IgD-negative memory B cell (primary cell): ENCODE measurements at regions not wholly inside any gene's neighbourhood (a gene's known extent, or its start where the extent isn't known, plus 50 kb on each side); places are given as distances from the start of the nearest gene placed in this dataset.
"Not testable (repeated sequence)": the region's sequence is repeated elsewhere in the genome, so short reads cannot be mapped to it uniquely, and the experiment has no call there.

Experiments
- H3K27ac Mint-ChIP-seq, 3 donors: one replicate each; pipeline ENCODE4 v1.8.0; 2020 to 2022; ENCODE audit warnings: mild to moderate bottlenecking in 3 of 3, mixed read lengths in 3 of 3, moderate library complexity in 1 of 3
- H3K27me3 Mint-ChIP-seq: one replicate; pipeline ENCODE4 v1.8.0; 2021; ENCODE audit warnings: mixed read lengths
- H3K36me3 Mint-ChIP-seq: one replicate; pipeline ENCODE4 v1.8.0; 2020; ENCODE audit warnings: mild to moderate bottlenecking, mixed read lengths
- H3K4me1 Mint-ChIP-seq, 3 donors: one replicate each; pipeline ENCODE4 v1.8.0; 2020 to 2022; ENCODE audit warnings: mixed read lengths in 3 of 3, mild to moderate bottlenecking in 1 of 3
- H3K4me3 Mint-ChIP-seq, 4 donors: one replicate each; pipeline ENCODE4 v1.8.0; 2020 to 2022; ENCODE audit warnings: mild to moderate bottlenecking in 4 of 4, mixed read lengths in 4 of 4, moderate library complexity in 3 of 4
- H3K9me3 Mint-ChIP-seq, 3 donors: one replicate each; pipeline ENCODE4 v1.8.0; 2020 to 2021; ENCODE audit warnings: mixed read lengths in 3 of 3, mild to moderate bottlenecking in 1 of 3

GRCh38 chr3:80663426-80663825, 895.6 kb upstream of the ROBO1 start:
- no peak overlapping the region for H3K27ac Mint-ChIP-seq

GRCh38 chr3:80655216-80655615, 887.4 kb upstream of the ROBO1 start:
- H3K4me3 Mint-ChIP-seq: no peak overlapping the region
- peaks cover 4 to 14% (median 5%) of the 10 kb centered on the region in 3 donors for H3K9me3 Mint-ChIP-seq
- H3K36me3 Mint-ChIP-seq: no peaks in the 10 kb centered on the region
- H3K27me3 Mint-ChIP-seq: no peaks in the 10 kb centered on the region
- no peaks in the 10 kb centered on the region for H3K4me1 Mint-ChIP-seq
- no peak overlapping the region for H3K27ac Mint-ChIP-seq

More at GRCh38 chr3:80663426-80663825, 895.6 kb upstream of the ROBO1 start:
- peak overlapping the region in 1 of 4 donors; percentile 3 for H3K4me3 Mint-ChIP-seq
- peaks cover 5 to 25% (median 7%) of the 10 kb centered on the region in 3 donors for H3K9me3 Mint-ChIP-seq
- H3K4me1 Mint-ChIP-seq: no peaks in the 10 kb centered on the region
- H3K36me3 Mint-ChIP-seq: no peaks in the 10 kb centered on the region
- H3K27me3 Mint-ChIP-seq: no peaks in the 10 kb centered on the region

GRCh38 chr3:80649170-80649569, 881.4 kb upstream of the ROBO1 start:
- Mint-ChIP-seq H3K9me3 (peaks cover 0 to 12% (median 3%) of the 10 kb centered on the region in 3 donors), H3K4me3 (no peak overlapping the region), H3K27ac (no peak overlapping the region), H3K4me1 (no peaks in the 10 kb centered on the region), H3K36me3 (no peaks in the 10 kb centered on the region), H3K27me3 (no peaks in the 10 kb centered on the region)

- Mint-ChIP-seq H3K27me3 (no peaks in the 10 kb centered on the region), H3K9me3 (peaks cover 2 to 6% (median 5%) of the 10 kb centered on the region in 3 donors), H3K4me3 (no peak overlapping the region), H3K36me3 (peaks cover 4% of the 10 kb centered on the region), H3K27ac (no peak overlapping the region), H3K4me1 (peaks cover 0 to 2% (median 0%) of the 10 kb centered on the region in 3 donors)
Observed at GRCh38 chr3:80643421-80643820, 875.6 kb upstream of the ROBO1 start.

GRCh38 chr3:80618295-80619256, 850.8 kb upstream of the ROBO1 start:
- Mint-ChIP-seq H3K9me3 (peaks cover 2 to 7% (median 3%) of the 10 kb centered on the region in 3 donors), H3K4me3 (no peak overlapping the region), H3K27ac (no peak overlapping the region), H3K4me1 (no peaks in the 10 kb centered on the region), H3K36me3 (no peaks in the 10 kb centered on the region), H3K27me3 (no peaks in the 10 kb centered on the region)

GRCh38 chr3:80612366-80612765, 844.6 kb upstream of the ROBO1 start:
- Mint-ChIP-seq H3K36me3 (no peaks in the 10 kb centered on the region), H3K4me3 (no peak overlapping the region), H3K9me3 (peaks cover 3 to 5% (median 5%) of the 10 kb centered on the region in 3 donors), H3K27ac (no peak overlapping the region), H3K4me1 (no peaks in the 10 kb centered on the region), H3K27me3 (no peaks in the 10 kb centered on the region)

GRCh38 chr3:80608072-80608471, 840.3 kb upstream of the ROBO1 start:
- H3K27ac Mint-ChIP-seq, H3K4me1 Mint-ChIP-seq, H3K9me3 Mint-ChIP-seq, H3K4me3 Mint-ChIP-seq, H3K36me3 Mint-ChIP-seq, H3K27me3 Mint-ChIP-seq: not testable (repeated sequence)

- Mint-ChIP-seq H3K9me3 (peaks cover 1 to 6% (median 5%) of the 10 kb centered on the region in 3 donors), H3K27ac (no peak overlapping the region), H3K36me3 (no peaks in the 10 kb centered on the region), H3K4me1 (no peaks in the 10 kb centered on the region), H3K4me3 (no peak overlapping the region), H3K27me3 (no peaks in the 10 kb centered on the region)
Observed at GRCh38 chr3:80606073-80606472, 838.3 kb upstream of the ROBO1 start.

- H3K36me3 Mint-ChIP-seq: no peaks in the 10 kb centered on the region
- H3K4me1 Mint-ChIP-seq: no peaks in the 10 kb centered on the region
- H3K9me3 Mint-ChIP-seq: peaks cover 2 to 9% (median 8%) of the 10 kb centered on the region in 3 donors
- H3K27me3 Mint-ChIP-seq: no peaks in the 10 kb centered on the region
- H3K4me3 Mint-ChIP-seq: no peak overlapping the region
- no peak overlapping the region for H3K27ac Mint-ChIP-seq
Observed at GRCh38 chr3:80601479-80601878, 833.7 kb upstream of the ROBO1 start.

- no peaks in the 10 kb centered on the region for H3K36me3 Mint-ChIP-seq
- H3K9me3 Mint-ChIP-seq: peaks cover 3 to 7% (median 3%) of the 10 kb centered on the region in 3 donors
- H3K4me3 Mint-ChIP-seq: no peak overlapping the region
- H3K27ac Mint-ChIP-seq: no peak overlapping the region
- no peaks in the 10 kb centered on the region for H3K4me1 Mint-ChIP-seq
- no peaks in the 10 kb centered on the region for H3K27me3 Mint-ChIP-seq
Observed at GRCh38 chr3:80592792-80593191, 825.0 kb upstream of the ROBO1 start.

- no peaks in the 10 kb centered on the region for H3K27me3 Mint-ChIP-seq
- no peak overlapping the region for H3K4me3 Mint-ChIP-seq
- no peaks in the 10 kb centered on the region for H3K36me3 Mint-ChIP-seq
- no peak overlapping the region for H3K27ac Mint-ChIP-seq
- H3K9me3 Mint-ChIP-seq: peaks cover 0 to 4% (median 0%) of the 10 kb centered on the region in 3 donors
- H3K4me1 Mint-ChIP-seq: no peaks in the 10 kb centered on the region
Observed at GRCh38 chr3:80586338-80586737, 818.5 kb upstream of the ROBO1 start.

GRCh38 chr3:80580146-80580545, 812.3 kb upstream of the ROBO1 start:
- Mint-ChIP-seq H3K4me1 (no peaks in the 10 kb centered on the region), H3K27me3 (no peaks in the 10 kb centered on the region), H3K4me3 (no peak overlapping the region), H3K36me3 (no peaks in the 10 kb centered on the region), H3K27ac (no peak overlapping the region), H3K9me3 (peaks cover 0 to 5% (median 3%) of the 10 kb centered on the region in 3 donors)

GRCh38 chr3:80564391-80564790, 796.6 kb upstream of the ROBO1 start:
- no peaks in the 10 kb centered on the region for H3K27me3 Mint-ChIP-seq
- no peak overlapping the region for H3K27ac Mint-ChIP-seq
- no peak overlapping the region for H3K4me3 Mint-ChIP-seq
- no peaks in the 10 kb centered on the region for H3K4me1 Mint-ChIP-seq
- peaks cover 1% of the 10 kb centered on the region for H3K36me3 Mint-ChIP-seq
- peaks cover 0 to 9% (median 3%) of the 10 kb centered on the region in 3 donors for H3K9me3 Mint-ChIP-seq

GRCh38 chr3:80559701-80560100, 791.9 kb upstream of the ROBO1 start:
- Mint-ChIP-seq H3K27ac (no peak overlapping the region), H3K36me3 (peaks cover 1% of the 10 kb centered on the region), H3K4me3 (no peak overlapping the region), H3K27me3 (no peaks in the 10 kb centered on the region), H3K4me1 (no peaks in the 10 kb centered on the region), H3K9me3 (peaks cover 1 to 23% (median 3%) of the 10 kb centered on the region in 3 donors)

GRCh38 chr3:80556763-80557162, 789.0 kb upstream of the ROBO1 start:
- Mint-ChIP-seq H3K27ac (no peak overlapping the region), H3K4me1 (no peaks in the 10 kb centered on the region), H3K4me3 (no peak overlapping the region), H3K27me3 (no peaks in the 10 kb centered on the region), H3K9me3 (peaks cover 4 to 19% (median 4%) of the 10 kb centered on the region in 3 donors), H3K36me3 (peaks cover 1% of the 10 kb centered on the region)

GRCh38 chr3:80554304-80554703, 786.5 kb upstream of the ROBO1 start:
- no peaks in the 10 kb centered on the region for H3K4me1 Mint-ChIP-seq

More at GRCh38 chr3:80554304-80554703, 786.5 kb upstream of the ROBO1 start:
- Mint-ChIP-seq H3K9me3 (peaks cover 1 to 18% (median 4%) of the 10 kb centered on the region in 3 donors), H3K27ac (no peak overlapping the region), H3K36me3 (no peaks in the 10 kb centered on the region), H3K4me3 (no peak overlapping the region), H3K27me3 (no peaks in the 10 kb centered on the region)
